Gastrocnemius medialis (tissue), 4 donors: ENCODE measurements at regions not wholly inside any gene's neighbourhood (a gene's known extent, or its start where the extent isn't known, plus 50 kb on each side); places are given as distances from the start of the nearest gene placed in this dataset.
"Not testable (repeated sequence)": the region's sequence is repeated elsewhere in the genome, so short reads cannot be mapped to it uniquely, and the experiment has no call there.

Source experiments
- POLR2A ChIP-seq, 2 donors: fragments of 450-650 bp; IDR thresholded peaks; one replicate each; pipeline ENCODE4 v1.6.1; 2017; ENCODE audit warnings: antibody characterized with exemption in 2 of 2, mild to moderate bottlenecking in 2 of 2, moderate library complexity in 2 of 2
- TF ChIP-seq, protein P1 (sequence below), 5 experiments: fragments of 450-650 bp in 3 of 5; fragments of 200-600 bp in 2 of 5; sonication (generic) in 2 of 5; IDR thresholded peaks in 4 of 5; conservative IDR thresholded peaks in 1 of 5; 1 replicate in 4 of 5; 2 replicates in 1 of 5; pipeline ENCODE4 v1.5.1; 2016 to 2019; ENCODE audit warnings: antibody characterized with exemption in 5 of 5, mild to moderate bottlenecking in 3 of 5, moderate library complexity in 3 of 5

DNA sequence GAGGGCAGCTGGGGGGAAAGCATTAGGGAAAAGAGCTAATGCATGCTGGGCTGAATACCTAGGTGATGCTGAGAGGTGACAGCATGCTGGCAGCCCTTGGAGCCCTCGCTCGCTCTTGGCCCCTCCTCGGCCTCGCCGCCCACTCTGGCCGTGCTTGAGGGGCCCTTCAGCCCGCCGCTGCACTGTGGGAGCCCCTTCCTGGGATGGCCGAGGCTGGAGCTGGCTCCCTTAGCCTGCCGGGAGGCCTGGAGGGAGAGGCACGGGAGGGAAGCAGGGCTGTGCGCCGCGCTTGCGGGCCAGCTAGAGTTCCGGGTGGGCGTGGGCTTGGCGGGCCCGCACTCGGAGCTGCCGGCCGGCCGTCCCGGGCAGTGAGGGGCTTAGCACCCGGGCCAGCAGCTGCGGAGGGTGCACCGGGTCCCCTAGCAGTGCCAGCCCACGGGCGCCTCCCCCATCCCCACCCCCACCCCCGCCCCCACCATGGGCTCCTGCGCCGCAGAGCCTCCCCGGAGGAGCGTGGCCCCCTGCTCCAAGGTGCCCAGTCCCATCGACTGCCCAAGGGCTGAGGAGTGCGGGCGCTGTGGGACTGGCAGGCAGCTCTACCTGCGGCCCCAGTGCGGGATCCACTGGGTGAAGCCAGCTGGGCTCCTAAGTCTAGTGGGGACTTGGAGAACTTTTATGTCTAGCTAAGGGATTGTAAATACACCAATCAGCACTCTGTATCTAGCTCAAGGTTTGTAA is 1664.7 kb downstream of the BRINP3 start:
- TF ChIP-seq, protein P1, sequence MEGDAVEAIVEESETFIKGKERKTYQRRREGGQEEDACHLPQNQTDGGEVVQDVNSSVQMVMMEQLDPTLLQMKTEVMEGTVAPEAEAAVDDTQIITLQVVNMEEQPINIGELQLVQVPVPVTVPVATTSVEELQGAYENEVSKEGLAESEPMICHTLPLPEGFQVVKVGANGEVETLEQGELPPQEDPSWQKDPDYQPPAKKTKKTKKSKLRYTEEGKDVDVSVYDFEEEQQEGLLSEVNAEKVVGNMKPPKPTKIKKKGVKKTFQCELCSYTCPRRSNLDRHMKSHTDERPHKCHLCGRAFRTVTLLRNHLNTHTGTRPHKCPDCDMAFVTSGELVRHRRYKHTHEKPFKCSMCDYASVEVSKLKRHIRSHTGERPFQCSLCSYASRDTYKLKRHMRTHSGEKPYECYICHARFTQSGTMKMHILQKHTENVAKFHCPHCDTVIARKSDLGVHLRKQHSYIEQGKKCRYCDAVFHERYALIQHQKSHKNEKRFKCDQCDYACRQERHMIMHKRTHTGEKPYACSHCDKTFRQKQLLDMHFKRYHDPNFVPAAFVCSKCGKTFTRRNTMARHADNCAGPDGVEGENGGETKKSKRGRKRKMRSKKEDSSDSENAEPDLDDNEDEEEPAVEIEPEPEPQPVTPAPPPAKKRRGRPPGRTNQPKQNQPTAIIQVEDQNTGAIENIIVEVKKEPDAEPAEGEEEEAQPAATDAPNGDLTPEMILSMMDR (IDR thresholded peaks at IDR 0.05 in 4 of 5, conservative IDR thresholded peaks at IDR 0.05 in 1 of 5), result not testable (repeated sequence)
- TF ChIP-seq POLR2A (IDR thresholded peaks at IDR 0.05), result not testable (repeated sequence)
